SK-N-MC (cell line): ENCODE measurements at regions not wholly inside any gene's neighbourhood (a gene's known extent, or its start where the extent isn't known, plus 50 kb on each side); places are given as distances from the start of the nearest gene placed in this dataset.

Source experiments
- EZH2 ChIP-seq: fragments of 200-600 bp; sonication (generic); IDR thresholded peaks from one replicate; pipeline ENCODE4 v1.6.1; 2017; ENCODE audit warnings: antibody characterized with exemption
- FOXP2 ChIP-seq: optimal IDR thresholded peaks from 2 replicates; pipeline ENCODE3; 2011; ENCODE audit warnings: mild to moderate bottlenecking, moderate library complexity; ENCODE audit not compliant: insufficient read depth; ENCODE audit errors: extremely low read length, control extremely low read depth
- POLR2AphosphoS5 ChIP-seq: IDR thresholded peaks from 2 replicates; pipeline ENCODE4 v1.6.1; 2012; ENCODE audit warnings: mild to moderate bottlenecking, low read depth, low read length, borderline replicate concordance

GRCh38 chr7:19530852-19531251 is 178.0 kb downstream of the POLR1F start:
- no peak for TF ChIP-seq EZH2
- no peak for TF ChIP-seq POLR2AphosphoS5
- no peak for TF ChIP-seq FOXP2
